Hepatocyte (in vitro differentiated cells): ENCODE measurements at regions not wholly inside any gene's neighbourhood (a gene's known extent, or its start where the extent isn't known, plus 50 kb on each side); places are given as distances from the start of the nearest gene placed in this dataset.

Source experiments
- EZH2 ChIP-seq: fragments of 200-600 bp; sonication (generic); IDR thresholded peaks from 2 replicates; pipeline ENCODE4 v1.6.1; 2016; ENCODE audit warnings: antibody characterized with exemption, mild to moderate bottlenecking, borderline replicate concordance
- TF ChIP-seq, protein P1 (sequence below): fragments of 200-600 bp; sonication (generic); IDR thresholded peaks from 2 replicates; pipeline ENCODE4 v1.5.1; 2016; ENCODE audit warnings: antibody characterized with exemption, mild to moderate bottlenecking; ENCODE audit not compliant: poor library complexity

DNA sequence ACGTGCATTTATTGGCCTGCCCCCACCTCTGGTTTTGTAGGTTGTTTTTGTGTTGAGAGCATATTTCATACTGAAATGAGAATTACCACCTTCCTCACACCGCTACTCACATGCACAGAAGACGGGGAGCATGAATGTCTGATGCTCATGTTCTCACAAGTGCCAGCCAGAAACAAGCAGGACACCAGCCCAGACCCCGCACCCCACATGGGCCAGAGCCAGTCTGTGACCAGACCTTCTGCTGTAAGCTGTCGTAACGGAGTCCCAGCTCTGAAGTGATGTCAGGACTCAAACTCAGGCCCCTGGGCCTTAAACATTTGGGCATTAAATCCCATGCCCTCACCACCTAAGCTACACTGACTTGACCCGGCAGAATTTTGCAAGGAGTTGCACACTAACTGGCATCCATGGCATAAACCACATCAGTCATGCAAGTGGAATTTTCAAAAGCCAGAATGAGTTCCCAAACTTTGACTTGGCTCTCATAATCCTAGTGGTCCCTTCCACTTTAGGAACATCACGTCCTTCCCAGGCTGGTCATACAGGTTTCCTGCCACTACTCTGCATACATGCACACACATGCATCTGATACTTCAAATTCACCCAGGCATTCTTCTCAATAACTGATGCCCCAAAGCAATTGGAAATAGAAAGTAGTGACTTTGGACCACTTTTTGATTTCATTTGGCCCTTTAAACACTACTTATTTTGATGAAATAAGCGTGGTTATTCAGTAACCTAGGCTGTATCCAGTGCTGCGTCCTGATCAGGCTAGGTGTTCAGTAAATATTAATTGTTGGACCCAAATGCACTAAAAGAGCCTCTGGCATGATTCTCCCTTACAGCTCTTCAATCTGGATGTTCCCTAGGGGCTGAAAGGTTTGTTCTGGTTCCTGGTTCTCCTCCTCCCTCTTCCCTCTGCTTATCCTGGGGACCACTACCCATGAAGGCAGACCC lies 223.1 kb upstream of the ID2 start:
- TF ChIP-seq, protein P1, sequence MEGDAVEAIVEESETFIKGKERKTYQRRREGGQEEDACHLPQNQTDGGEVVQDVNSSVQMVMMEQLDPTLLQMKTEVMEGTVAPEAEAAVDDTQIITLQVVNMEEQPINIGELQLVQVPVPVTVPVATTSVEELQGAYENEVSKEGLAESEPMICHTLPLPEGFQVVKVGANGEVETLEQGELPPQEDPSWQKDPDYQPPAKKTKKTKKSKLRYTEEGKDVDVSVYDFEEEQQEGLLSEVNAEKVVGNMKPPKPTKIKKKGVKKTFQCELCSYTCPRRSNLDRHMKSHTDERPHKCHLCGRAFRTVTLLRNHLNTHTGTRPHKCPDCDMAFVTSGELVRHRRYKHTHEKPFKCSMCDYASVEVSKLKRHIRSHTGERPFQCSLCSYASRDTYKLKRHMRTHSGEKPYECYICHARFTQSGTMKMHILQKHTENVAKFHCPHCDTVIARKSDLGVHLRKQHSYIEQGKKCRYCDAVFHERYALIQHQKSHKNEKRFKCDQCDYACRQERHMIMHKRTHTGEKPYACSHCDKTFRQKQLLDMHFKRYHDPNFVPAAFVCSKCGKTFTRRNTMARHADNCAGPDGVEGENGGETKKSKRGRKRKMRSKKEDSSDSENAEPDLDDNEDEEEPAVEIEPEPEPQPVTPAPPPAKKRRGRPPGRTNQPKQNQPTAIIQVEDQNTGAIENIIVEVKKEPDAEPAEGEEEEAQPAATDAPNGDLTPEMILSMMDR: no peak
- TF ChIP-seq EZH2: no peak
